ENCODE measurements at regions not wholly inside any gene's neighbourhood (a gene's known extent, or its start where the extent isn't known, plus 50 kb on each side); places are given as distances from the start of the nearest gene placed in this dataset.

GRCh38 chr12:105832021-105832420 is 306.7 kb downstream of the NUAK1 start:
- H3F3A ChIP-seq (ENCODE audit: insufficient read depth, low read length), result no peaks in the 10 kb centered on the region
- TF ChIP-seq EZH2 (IDR thresholded peaks at IDR 0.05; ENCODE audit: borderline replicate concordance, low read length) (no peak), CTCF (IDR thresholded peaks at IDR 0.05; ENCODE audit: low read length) (no peak)
- H3K79me2 ChIP-seq (ENCODE audit: insufficient read depth, low read length), result no peaks in the 10 kb centered on the region
- H2AFZ ChIP-seq (ENCODE audit: low read length), result no peak overlapping the region
- H3K36me3 ChIP-seq (ENCODE audit: insufficient read depth, low read length), result no peaks in the 10 kb centered on the region
- no peaks in the 10 kb centered on the region for H3K9me3 ChIP-seq (ENCODE audit: low read length)
- no peaks in the 10 kb centered on the region for H3K27me3 ChIP-seq (ENCODE audit: insufficient read depth, low read length)
- H3K9ac ChIP-seq (ENCODE audit: low read length), result no peak overlapping the region
- H3K9me2 ChIP-seq (ENCODE audit: low read depth, low read length), result no peaks in the 10 kb centered on the region
- H3K4me2 ChIP-seq (ENCODE audit: low read length), result no peak overlapping the region
- no peaks in the 10 kb centered on the region for H4K20me1 ChIP-seq (ENCODE audit: insufficient read depth, low read length)
- no peaks in the 10 kb centered on the region for H3K4me1 ChIP-seq (ENCODE audit: insufficient read depth, low read length, severe bottlenecking)
- no peak overlapping the region for H3K27ac ChIP-seq (ENCODE audit: low read depth, low read length, poor library complexity, severe bottlenecking)
- no peak overlapping the region for H3K4me3 ChIP-seq (ENCODE audit: low read depth, low read length, poor library complexity, severe bottlenecking)

- no peaks in the 10 kb centered on the region for H3K9me3 ChIP-seq (ENCODE audit: low read length)
- H3F3A ChIP-seq (ENCODE audit: insufficient read depth, low read length), result no peaks in the 10 kb centered on the region
- no peaks in the 10 kb centered on the region for H3K9me2 ChIP-seq (ENCODE audit: low read depth, low read length)
- TF ChIP-seq CTCF (IDR thresholded peaks at IDR 0.05; ENCODE audit: low read length) (no peak), EZH2 (IDR thresholded peaks at IDR 0.05; ENCODE audit: borderline replicate concordance, low read length) (no peak)
- H3K4me3 ChIP-seq (ENCODE audit: low read depth, low read length, poor library complexity, severe bottlenecking), result no peak overlapping the region
- no peaks in the 10 kb centered on the region for H3K4me1 ChIP-seq (ENCODE audit: insufficient read depth, low read length, severe bottlenecking)
- no peak overlapping the region for H3K4me2 ChIP-seq (ENCODE audit: low read length)
- no peak overlapping the region for H3K9ac ChIP-seq (ENCODE audit: low read length)
- no peak overlapping the region for H2AFZ ChIP-seq (ENCODE audit: low read length)
- no peaks in the 10 kb centered on the region for H3K36me3 ChIP-seq (ENCODE audit: insufficient read depth, low read length)
- no peaks in the 10 kb centered on the region for H4K20me1 ChIP-seq (ENCODE audit: insufficient read depth, low read length)
- no peaks in the 10 kb centered on the region for H3K79me2 ChIP-seq (ENCODE audit: insufficient read depth, low read length)
- no peaks in the 10 kb centered on the region for H3K27me3 ChIP-seq (ENCODE audit: insufficient read depth, low read length)
- H3K27ac ChIP-seq (ENCODE audit: low read depth, low read length, poor library complexity, severe bottlenecking), result no peak overlapping the region
These were observed 305.9 kb downstream of the NUAK1 start for GRCh38 chr12:105832806-105833205.

GRCh38 chr12:105834496-105834895 is 304.3 kb downstream of the NUAK1 start:
- no peak overlapping the region for H2AFZ ChIP-seq (ENCODE audit: low read length)
- H3K4me3 ChIP-seq (ENCODE audit: low read depth, low read length, poor library complexity, severe bottlenecking), result no peak overlapping the region
- TF ChIP-seq EZH2 (IDR thresholded peaks at IDR 0.05; ENCODE audit: borderline replicate concordance, low read length), result no peak
- TF ChIP-seq CTCF (IDR thresholded peaks at IDR 0.05; ENCODE audit: low read length), result no peak

More at GRCh38 chr12:105834496-105834895, 304.3 kb downstream of the NUAK1 start:
- H3K9me3 ChIP-seq (ENCODE audit: low read length), result no peaks in the 10 kb centered on the region
- H3K27me3 ChIP-seq (ENCODE audit: insufficient read depth, low read length), result no peaks in the 10 kb centered on the region
- H3K79me2 ChIP-seq (ENCODE audit: insufficient read depth, low read length), result no peaks in the 10 kb centered on the region
- H3K27ac ChIP-seq (ENCODE audit: low read depth, low read length, poor library complexity, severe bottlenecking), result no peak overlapping the region
- no peaks in the 10 kb centered on the region for H3K9me2 ChIP-seq (ENCODE audit: low read depth, low read length)
- no peaks in the 10 kb centered on the region for H3F3A ChIP-seq (ENCODE audit: insufficient read depth, low read length)
- H4K20me1 ChIP-seq (ENCODE audit: insufficient read depth, low read length), result no peaks in the 10 kb centered on the region
- H3K9ac ChIP-seq (ENCODE audit: low read length), result no peak overlapping the region
- H3K36me3 ChIP-seq (ENCODE audit: insufficient read depth, low read length), result no peaks in the 10 kb centered on the region
- no peak overlapping the region for H3K4me2 ChIP-seq (ENCODE audit: low read length)
- no peaks in the 10 kb centered on the region for H3K4me1 ChIP-seq (ENCODE audit: insufficient read depth, low read length, severe bottlenecking)

All from OCI-LY1 (cell line).